Left lung (tissue), 4 donors: ENCODE measurements at regions not wholly inside any gene's neighbourhood (a gene's known extent, or its start where the extent isn't known, plus 50 kb on each side); places are given as distances from the start of the nearest gene placed in this dataset.

Experiments
- ATAC-seq: fragments of 200-7000 bp; cut with Tn5 transposase; one replicate; pipeline ENCODE4 v1.9.1; 2020; ENCODE audit warnings: moderate library complexity
- DNase-seq, 4 donors: peaks; one replicate each; pipeline ENCODE4 v3.0.0-alpha.2; 2013 to 2020
- H3K27ac ChIP-seq, 2 donors: fragments of 200-600 bp; sonication (generic) in 1 of 2; one replicate each; pipeline versions ENCODE4 v1.5.0 to v1.8.0; 2020 to 2021
- H3K27me3 ChIP-seq, 2 donors: fragments of 200-600 bp; sonication (generic) in 1 of 2; one replicate each; pipeline versions ENCODE4 v1.5.0 to v1.8.0; 2020 to 2021
- H3K36me3 ChIP-seq, 2 donors: fragments of 200-600 bp; sonication (generic) in 1 of 2; one replicate each; pipeline versions ENCODE4 v1.5.0 to v1.8.0; 2020 to 2021
- H3K4me1 ChIP-seq, 2 donors: fragments of 200-600 bp; one replicate each; pipeline ENCODE4 v1.8.0; 2021
- H3K4me3 ChIP-seq, 2 donors: fragments of 200-600 bp; sonication (generic) in 1 of 2; one replicate each; pipeline versions ENCODE4 v1.5.0 to v1.8.0; 2020 to 2021; ENCODE audit warnings: mild to moderate bottlenecking in 1 of 2
- H3K9me3 ChIP-seq, 2 donors: fragments of 200-600 bp; sonication (generic) in 1 of 2; one replicate each; pipeline versions ENCODE4 v1.5.0 to v1.8.0; 2020 to 2021
- intact Hi-C, 2 donors: fragments of 100-400 bp; cut with DNase I; formaldehyde crosslinking; loops; one replicate each; pipeline versions ENCODE4 v1.11.2 to v1.14.2; 2022
- TF ChIP-seq, protein P1 (sequence below), 2 donors: fragments of 200-600 bp; sonication (generic) in 1 of 2; IDR thresholded peaks; one replicate each; pipeline versions ENCODE4 v1.5.0 to v1.8.0; 2021; ENCODE audit warnings: antibody characterized with exemption in 2 of 2
- donor health status: DM: no; HTN: yes; CAD: no.
- donor health status: DM: no; HTN: no; CAD: no.

- no peaks in the 10 kb centered on the region for H3K36me3 ChIP-seq
- H3K4me3 ChIP-seq, result no peak overlapping the region
- intact Hi-C loops, result no loop called here
- H3K9me3 ChIP-seq, result peaks cover 0 to 7% of the 10 kb centered on the region in 2 donors
- H3K4me1 ChIP-seq, result no peaks in the 10 kb centered on the region
- H3K27me3 ChIP-seq, result no peaks in the 10 kb centered on the region
- no peak overlapping the region for H3K27ac ChIP-seq
- TF ChIP-seq, protein P1, sequence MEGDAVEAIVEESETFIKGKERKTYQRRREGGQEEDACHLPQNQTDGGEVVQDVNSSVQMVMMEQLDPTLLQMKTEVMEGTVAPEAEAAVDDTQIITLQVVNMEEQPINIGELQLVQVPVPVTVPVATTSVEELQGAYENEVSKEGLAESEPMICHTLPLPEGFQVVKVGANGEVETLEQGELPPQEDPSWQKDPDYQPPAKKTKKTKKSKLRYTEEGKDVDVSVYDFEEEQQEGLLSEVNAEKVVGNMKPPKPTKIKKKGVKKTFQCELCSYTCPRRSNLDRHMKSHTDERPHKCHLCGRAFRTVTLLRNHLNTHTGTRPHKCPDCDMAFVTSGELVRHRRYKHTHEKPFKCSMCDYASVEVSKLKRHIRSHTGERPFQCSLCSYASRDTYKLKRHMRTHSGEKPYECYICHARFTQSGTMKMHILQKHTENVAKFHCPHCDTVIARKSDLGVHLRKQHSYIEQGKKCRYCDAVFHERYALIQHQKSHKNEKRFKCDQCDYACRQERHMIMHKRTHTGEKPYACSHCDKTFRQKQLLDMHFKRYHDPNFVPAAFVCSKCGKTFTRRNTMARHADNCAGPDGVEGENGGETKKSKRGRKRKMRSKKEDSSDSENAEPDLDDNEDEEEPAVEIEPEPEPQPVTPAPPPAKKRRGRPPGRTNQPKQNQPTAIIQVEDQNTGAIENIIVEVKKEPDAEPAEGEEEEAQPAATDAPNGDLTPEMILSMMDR (IDR thresholded peaks at IDR 0.05), result no peak
- no peak for DNase-seq
- ATAC-seq, result no peak
Observed at GRCh38 chr13:34369931-34370330, 552.0 kb downstream of the RFC3 start.

DNA sequence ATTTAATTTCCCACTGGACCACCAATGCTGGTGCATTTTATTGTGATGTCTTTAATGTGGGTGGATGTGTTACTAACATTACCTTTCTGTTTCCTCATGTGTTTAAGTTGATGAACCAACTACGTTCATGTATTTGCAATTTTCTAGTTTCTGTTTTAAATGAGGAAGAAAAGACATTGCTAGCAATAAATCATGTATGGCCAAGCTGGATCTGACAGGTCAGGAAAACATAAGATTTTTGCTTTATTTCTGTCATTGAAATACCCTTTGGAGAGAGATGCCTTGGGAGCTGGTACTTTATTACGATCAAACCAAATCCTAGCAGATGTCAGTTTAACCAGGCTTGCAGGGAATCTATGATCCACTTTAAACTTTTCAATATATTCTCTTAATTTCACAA is 553.2 kb downstream of the RFC3 start:
- no peak overlapping the region for H3K4me3 ChIP-seq
- no peaks in the 10 kb centered on the region for H3K4me1 ChIP-seq
- ATAC-seq (no peak), DNase-seq (no peak)
- TF ChIP-seq, protein P1 (IDR thresholded peaks at IDR 0.05), result no peak
- no peaks in the 10 kb centered on the region for H3K36me3 ChIP-seq
- H3K9me3 ChIP-seq, result peaks cover 0 to 7% of the 10 kb centered on the region in 2 donors
- no peaks in the 10 kb centered on the region for H3K27me3 ChIP-seq
- H3K27ac ChIP-seq, result no peak overlapping the region
- intact Hi-C loops, result no loop called here

DNA sequence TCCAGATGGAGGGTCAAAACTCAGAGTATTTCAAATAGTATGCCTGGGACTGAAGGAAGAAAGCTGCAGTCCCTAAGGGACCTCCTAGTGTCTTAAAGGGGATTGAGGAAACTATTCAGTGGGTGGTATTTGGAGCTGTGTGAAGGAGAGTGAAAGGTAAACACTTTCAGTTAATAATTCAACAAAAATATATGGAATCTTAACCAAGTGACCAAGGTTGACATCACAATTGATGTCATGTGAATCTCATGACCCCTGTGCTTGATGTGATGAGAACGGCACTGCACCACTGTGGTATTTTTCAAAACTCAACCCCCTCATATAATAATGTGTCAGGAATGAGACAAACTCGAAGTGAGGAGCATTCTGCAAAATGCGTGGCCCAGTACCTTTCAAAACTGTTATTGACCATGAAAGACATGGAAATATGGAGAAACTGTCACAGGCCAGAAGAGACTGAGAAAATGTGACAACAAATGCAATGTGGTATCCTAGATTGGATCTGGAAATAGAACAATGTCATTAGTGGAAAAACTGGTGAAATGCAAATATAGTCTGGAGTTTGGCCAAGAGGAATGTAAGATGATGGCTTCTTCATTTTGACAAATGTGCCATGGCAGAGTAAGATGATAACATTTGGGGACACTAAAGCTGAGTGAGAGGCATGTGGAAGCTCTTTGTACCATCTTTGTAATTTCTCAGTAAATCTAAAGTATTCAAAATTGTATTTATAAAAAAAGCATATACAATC is 553.9 kb downstream of the RFC3 start:
- no peak for DNase-seq
- intact Hi-C loops, result no loop called here
- H3K9me3 ChIP-seq, result peaks cover 0 to under 1% of the 10 kb centered on the region in 2 donors
- no peak overlapping the region for H3K4me3 ChIP-seq
- H3K27me3 ChIP-seq, result no peaks in the 10 kb centered on the region
- no peaks in the 10 kb centered on the region for H3K36me3 ChIP-seq
- TF ChIP-seq, protein P1 (IDR thresholded peaks at IDR 0.05), result no peak
- no peak for ATAC-seq
- no peaks in the 10 kb centered on the region for H3K4me1 ChIP-seq
- H3K27ac ChIP-seq, result no peak overlapping the region

GRCh38 chr13:34372581-34372980 is 554.6 kb downstream of the RFC3 start:
- TF ChIP-seq, protein P1 (IDR thresholded peaks at IDR 0.05), result no peak
- ATAC-seq, result no peak
- intact Hi-C loops, result no loop called here
- DNase-seq, result no peak
- Histone ChIP-seq H3K9me3 (no peaks in the 10 kb centered on the region), H3K36me3 (no peaks in the 10 kb centered on the region), H3K4me1 (no peaks in the 10 kb centered on the region), H3K27ac (no peak overlapping the region), H3K4me3 (no peak overlapping the region), H3K27me3 (no peaks in the 10 kb centered on the region)

GRCh38 chr13:34376483-34376882 is 558.5 kb downstream of the RFC3 start:
- Histone ChIP-seq H3K36me3 (no peaks in the 10 kb centered on the region), H3K4me1 (no peaks in the 10 kb centered on the region), H3K9me3 (no peaks in the 10 kb centered on the region), H3K4me3 (no peak overlapping the region), H3K27me3 (no peaks in the 10 kb centered on the region), H3K27ac (no peak overlapping the region)
- intact Hi-C loops, result no loop called here
- DNase-seq, result no peak
- ATAC-seq, result no peak
- TF ChIP-seq, protein P1 (IDR thresholded peaks at IDR 0.05), result no peak
